ENCODE measurements at regions not wholly inside any gene's neighbourhood (a gene's known extent, or its start where the extent isn't known, plus 50 kb on each side); places are given as distances from the start of the nearest gene placed in this dataset.

- TF ChIP-seq CTCF (IDR thresholded peaks at IDR 0.05; ENCODE audit: low read length) (no peak), EZH2 (IDR thresholded peaks at IDR 0.05; ENCODE audit: borderline replicate concordance, low read length) (no peak)
Measured at GRCh38 chr1:235050911-235051360, 77.7 kb downstream of the TOMM20 start.
